ENCODE measurements at regions not wholly inside any gene's neighbourhood (a gene's known extent, or its start where the extent isn't known, plus 50 kb on each side); places are given as distances from the start of the nearest gene placed in this dataset.

DNA sequence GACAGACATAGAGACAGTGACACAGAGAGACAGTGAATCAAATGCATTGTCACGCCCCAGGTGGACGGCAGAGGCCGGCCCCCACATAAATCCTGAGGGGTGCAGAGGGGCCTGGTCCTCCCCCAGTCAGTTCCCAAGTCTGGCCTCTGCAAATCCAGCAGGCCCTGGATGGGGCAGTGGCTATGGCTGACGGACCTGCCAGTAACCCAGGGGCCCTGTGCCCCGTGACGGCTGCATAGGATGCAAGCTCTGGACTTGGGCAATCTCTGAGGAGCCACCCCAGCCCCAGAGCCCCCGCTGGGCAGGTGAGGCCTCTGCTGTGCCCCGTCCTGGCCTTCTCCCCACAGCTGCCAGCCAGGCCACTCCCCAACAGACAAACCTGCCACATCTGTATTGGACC lies 204.5 kb downstream of the BRD1 start:
- no peak for DNase-seq (ENCODE audit: low read depth)

DNA sequence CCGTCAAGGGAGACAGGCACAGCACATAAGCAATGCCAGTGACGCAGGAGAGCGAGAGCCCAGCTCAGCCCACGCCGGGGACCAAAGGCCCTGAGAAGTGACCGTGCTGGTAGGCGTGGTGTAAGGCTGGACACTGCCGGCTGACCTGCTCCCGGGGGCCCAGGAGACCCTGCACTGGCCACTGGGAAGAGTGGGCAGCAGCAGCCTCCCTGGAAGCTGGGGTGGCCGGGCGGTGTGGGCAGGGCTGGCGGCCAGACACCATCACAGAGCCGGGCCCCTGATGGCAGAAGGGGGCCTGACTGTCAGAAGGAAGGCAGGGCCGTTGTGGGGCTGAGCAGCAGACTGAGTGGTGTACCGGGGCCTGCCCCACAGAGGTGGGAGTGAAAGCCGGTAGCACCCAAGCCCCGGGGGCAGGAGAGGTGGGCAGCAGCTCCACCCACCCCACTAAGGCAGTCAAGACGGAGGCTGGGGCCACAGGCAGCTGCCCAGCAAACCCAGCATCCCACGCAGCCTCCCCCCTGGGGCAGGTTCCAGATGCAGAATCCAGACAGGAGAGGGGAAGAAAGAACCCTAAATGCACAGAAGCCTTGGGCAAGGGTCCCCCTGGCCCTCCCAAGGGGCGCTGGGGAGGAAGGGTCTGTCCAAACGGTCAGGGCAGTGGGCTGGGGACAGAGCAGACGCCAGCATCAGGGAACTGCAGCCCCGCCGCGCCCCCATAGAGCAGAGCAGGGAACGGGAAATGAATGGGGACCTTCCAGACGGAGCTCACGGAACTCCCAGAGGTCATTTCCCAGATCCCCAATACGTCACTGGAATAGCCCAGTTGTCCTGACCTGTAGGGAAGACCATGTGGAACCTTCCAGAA lies 205.2 kb downstream of the BRD1 start:
- DNase-seq (ENCODE audit: low read depth), result no peak

DNA sequence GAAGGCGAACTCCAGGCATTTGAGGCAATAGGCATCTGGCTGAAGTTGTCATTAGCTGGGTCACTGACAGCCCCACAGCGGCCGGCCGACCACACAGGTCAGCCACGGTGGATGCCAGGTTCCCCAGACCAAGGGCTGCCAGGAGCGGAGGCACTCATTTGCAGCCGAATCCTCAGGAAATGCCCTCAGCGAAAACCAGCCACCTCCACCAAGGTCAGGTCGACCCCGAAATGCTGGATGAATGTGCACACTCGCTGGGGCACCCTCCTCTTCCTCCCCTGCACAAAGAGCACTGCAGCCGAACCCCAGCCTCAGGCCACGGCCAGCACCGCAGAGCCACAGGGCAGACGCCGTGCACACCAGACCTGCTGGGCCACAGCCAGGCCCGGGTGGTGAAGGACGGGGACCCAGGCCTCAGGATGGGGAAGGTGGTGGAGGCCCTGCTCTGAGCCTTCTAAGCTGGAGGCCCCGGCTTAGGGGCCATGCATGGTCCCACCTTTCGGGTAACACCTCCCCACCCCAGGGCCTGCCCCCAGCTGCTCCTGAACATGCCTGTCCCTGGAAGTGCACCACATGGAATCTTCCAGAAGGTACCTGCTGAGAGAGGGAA lies 206.0 kb downstream of the BRD1 start:
- DNase-seq (ENCODE audit: low read depth), result no peak

DNA sequence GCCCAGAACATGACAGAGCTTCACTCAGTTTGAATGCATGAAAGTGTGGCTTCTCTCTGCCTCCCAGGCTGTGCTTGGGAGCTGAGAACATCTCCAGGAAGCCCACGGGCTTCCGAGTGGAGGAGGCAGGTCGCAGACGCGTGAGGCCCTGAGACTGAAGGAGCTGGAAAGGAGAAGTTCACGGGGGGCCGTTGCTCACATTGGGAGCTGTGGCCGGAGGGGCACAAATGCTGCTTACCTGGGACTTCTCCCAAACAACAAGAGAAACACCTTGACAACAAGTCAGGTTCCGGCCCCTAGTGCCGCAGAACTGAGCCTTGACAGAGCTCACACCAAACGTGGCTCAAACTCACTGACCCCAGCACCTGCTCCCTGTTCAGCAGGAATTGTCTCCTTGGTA lies 207.0 kb downstream of the BRD1 start:
- DNase-seq (ENCODE audit: low read depth), result no peak

DNA sequence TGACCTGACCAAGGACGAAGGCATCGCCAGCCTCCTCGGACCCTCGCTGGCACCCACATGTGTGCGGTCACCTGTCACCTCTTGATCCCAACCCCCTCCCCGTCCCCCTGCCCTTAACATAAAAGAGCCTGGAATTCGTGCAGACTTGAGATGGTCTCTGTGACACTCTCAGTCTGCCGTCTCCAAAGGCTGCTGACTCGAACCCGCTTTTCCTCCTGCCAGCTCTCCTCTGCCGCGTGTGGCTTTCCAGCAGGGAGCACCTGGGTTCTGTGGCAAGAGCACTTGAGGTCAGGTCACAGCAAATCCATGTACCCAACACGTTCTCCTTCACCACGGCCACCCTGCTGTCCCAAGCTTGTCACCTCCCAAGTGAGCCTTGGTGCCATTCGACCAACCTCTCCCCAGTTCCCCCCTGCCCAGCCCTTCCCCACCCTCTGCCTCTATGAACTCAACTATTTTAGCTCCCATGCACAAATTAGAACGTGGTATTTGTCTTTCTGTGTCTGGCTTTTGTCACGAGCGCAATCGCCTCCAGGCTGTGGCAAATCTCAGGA lies 207.6 kb downstream of the BRD1 start:
- DNase-seq (ENCODE audit: low read depth), result no peak

DNA sequence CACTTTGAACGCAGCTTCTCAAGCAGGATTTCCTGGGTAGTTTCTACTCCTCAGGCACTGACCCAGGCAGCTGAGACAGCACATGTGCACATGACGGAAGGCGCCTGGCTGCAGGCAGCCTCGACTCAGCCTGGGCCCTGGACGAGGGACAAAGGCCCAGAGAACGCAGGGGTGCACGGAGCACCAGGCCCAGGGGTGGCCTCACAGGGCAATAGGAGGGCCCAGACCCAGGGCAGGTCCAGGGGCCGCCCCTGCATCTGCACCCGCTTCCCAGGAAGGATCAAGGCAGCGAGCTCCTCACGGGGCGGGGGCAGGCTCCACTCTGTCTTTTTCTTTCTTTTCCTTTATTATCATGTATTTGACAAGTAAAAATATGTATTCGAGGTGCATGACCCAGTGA lies 208.4 kb downstream of the BRD1 start:
- no peak for DNase-seq (ENCODE audit: low read depth)

DNA sequence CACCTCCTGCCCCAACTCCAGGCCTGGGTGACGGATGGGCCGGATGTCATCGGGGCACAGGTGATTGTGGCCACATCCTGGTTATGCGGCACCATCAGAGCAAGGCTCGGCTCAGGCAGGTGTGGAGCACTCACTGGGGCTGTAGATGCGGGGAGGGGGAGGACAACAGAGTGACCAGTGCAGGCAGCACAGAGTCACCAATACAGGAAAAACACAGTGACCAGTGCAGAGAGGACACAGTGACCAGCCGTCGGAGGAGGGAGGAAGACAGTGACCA lies 209.1 kb downstream of the BRD1 start:
- no peak for DNase-seq (ENCODE audit: low read depth)

DNA sequence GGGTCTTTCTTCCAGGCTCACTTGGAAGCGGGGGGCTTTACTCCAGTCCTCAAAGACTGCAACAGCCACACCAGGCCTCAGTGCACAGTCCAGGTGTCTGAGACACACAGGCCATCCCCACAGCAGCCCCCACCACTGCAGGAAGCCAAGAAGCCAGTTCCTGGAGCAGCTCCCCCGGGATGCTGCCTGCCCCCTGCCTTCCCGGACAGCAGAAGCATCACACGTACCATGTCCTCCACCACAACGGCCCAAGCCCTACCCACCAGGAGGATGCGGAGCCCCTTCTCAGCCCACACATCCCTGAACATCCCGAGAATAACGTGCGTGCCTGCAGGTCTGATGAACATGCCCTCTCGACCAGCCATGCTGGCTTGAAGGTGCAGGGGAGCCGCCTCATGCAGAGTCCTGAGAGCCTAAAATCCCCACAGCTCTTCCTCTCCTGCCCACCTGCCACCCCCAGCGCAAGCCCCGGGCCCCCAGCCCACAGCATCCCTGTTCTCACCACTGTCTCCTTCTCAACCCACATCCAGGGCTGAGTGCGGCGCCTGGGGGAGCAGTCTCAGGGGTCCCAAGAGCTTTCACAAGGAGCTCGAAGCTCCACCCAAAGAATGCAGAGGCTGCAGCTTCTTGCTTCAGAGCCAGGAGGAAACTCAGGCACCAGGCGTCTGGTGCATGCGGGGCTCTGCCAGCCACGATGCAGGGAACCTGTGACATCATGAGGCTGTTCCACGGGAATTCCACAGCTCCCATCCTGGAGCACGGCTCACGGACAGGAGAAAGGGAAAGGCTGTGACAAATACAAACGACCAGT lies 209.6 kb downstream of the BRD1 start:
- no peak for DNase-seq (ENCODE audit: low read depth)

DNA sequence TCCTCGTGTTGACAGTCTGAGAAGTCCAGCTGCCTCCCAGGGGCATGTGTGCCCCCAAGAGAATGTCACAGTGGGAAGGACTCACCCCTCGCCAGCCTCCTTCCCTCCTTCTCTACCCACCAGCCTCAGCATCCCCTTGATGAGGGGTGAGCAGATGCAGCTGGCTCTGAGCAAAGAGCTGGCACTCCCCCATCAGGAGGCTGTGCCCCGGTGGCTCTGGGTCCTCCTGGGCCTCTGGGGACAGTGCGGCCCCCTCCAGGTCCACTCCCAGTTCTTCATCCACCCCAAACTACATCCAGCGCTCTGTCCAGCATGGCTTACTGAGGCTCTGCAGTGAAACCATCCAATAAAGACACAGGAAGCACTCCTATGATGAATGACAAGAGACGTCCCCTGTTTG lies 210.4 kb downstream of the BRD1 start:
- DNase-seq (ENCODE audit: low read depth), result no peak

DNA sequence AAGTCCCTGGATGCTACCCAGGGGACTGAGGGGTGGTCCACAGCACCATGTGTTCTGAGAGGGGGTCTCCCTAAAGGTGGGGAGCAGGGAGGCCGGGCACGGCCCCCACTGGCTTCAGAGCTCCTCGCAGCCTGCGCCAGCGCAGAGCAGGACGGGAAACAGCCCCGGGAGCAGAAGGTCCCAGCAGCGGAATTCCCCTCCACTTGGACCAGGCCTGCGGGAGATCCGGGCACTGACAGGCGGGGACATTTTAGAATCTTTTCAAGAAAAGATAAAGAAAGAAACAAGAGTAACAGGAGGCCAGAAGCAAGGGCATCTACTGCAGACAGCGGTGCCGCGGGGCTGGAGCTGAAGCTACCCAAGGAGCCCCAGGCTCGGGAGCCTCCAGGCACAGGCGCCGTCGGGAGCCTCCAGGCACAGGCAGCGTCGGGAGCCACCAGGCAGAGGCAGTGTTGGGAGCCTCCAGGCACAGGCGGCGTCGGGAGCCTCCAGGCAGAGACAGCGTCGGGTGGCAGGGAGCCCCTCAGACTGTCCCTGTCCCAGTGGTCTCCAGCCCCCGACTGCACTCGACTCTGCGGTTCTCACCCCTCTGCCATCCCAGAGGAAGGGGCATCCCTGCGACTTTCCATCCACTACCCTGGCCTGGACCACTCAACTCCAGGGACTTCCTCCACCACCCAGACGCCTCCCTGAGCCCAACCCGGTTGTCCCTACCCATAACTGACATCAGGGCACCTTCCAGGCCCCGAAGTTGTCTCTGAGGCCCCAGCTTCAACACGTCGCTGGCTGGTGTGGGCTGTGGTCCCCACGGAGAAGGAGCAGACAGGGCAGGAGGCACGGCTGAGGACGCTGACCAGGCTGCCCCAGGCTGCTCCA lies 211.1 kb downstream of the BRD1 start:
- no peak for DNase-seq (ENCODE audit: low read depth)

DNA sequence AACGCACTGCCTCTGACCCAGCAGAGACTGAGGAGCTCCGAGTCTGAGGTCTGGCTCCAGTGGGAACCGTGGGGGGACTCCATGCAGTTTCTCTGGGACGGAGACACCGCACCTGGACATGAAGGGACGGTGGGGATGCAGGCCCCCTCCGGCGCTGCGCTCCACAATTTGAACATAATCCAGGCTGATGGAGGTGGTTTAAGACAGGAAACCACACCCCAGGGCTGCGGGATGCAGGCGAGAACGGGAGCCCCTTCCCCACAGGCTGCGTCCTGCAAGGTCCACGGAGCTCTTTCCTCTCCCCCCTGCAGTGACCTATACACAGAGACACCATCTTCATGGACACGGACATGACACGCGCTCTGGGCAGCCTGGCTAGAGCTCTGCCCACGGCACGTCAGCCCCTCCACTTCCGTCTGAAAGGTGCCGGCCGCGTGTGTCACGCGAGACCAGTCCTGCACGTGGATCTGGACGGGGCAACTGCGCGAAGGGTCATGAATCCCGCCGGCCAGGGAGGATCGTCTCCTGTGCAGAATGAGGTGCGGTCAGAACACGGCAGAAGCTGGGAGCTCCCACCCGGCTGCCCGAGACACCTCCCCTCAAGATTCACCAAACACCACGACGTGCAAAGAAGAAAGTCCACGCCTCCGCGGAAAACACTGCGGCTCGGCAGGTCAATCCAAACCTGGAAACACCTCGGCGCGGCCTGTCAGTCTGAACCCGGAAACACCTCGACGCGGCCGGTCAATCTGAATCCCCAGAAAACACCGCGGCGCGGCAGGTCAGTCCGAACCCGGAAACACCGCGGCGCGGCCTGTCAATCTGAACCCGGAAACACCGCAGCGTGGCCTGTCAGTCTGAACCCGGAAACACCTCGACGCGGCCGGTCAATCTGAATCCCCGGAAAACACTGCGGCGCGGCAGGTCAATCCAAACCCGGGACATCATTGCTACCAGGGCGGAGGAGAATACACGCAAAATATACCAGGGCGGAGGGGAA lies 212.4 kb downstream of the BRD1 start:
- no peak for DNase-seq (ENCODE audit: low read depth)

DNA sequence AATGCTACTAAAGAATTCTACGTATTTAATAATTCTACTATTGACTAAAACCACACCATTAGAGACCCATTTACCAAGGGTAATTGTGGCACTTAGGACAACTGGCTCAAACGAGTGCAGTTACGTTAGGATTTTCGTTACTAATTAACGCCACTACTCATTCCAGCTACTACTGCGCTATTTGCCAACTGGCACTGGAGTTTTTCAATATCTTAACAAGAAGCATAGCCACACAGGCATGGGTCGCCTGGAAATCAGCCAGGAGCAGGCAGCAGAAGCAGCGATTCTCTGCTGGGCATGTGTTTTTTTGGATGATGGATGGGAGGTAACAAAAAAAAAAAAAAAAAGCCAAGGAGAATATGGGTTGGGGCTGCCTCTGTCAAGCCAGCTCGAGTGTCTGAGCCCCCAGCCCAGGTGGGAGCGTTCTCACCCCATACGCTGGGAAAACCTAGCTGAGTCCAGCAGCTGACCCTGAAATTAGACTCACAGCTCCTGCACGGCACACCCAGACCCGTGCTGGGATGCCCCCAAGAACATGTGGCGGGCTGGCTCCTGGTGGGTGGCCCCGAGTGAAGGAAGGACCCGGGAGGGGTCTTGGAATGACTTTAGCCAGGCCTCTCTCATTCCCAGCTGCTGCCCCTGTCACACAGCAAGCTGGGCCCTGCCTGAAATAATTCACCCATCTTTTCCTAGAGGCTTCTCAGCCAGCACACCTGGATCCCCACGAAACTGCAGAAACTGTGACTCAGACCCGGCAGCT lies 214.0 kb downstream of the BRD1 start:
- DNase-seq (ENCODE audit: low read depth), result no peak

DNA sequence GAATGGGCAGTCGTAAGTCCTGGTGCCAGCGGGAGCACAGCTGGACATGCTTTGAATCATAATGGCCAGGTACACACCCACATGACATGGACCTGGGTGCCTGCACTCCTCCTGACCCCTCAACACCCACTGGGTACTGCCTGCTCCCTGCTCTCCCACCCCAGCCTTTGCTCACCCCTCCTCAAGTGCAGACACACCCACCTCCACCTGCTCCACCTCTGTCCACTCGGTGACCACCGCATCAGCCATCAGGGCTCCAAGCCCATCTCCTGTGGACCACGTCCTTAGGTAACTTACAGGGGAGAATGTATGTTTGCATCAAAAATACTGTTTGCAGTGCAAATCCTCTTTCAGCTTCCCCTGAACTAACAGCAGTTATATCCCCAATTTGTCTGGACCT lies 214.6 kb downstream of the BRD1 start:
- DNase-seq (ENCODE audit: low read depth), result no peak

DNA sequence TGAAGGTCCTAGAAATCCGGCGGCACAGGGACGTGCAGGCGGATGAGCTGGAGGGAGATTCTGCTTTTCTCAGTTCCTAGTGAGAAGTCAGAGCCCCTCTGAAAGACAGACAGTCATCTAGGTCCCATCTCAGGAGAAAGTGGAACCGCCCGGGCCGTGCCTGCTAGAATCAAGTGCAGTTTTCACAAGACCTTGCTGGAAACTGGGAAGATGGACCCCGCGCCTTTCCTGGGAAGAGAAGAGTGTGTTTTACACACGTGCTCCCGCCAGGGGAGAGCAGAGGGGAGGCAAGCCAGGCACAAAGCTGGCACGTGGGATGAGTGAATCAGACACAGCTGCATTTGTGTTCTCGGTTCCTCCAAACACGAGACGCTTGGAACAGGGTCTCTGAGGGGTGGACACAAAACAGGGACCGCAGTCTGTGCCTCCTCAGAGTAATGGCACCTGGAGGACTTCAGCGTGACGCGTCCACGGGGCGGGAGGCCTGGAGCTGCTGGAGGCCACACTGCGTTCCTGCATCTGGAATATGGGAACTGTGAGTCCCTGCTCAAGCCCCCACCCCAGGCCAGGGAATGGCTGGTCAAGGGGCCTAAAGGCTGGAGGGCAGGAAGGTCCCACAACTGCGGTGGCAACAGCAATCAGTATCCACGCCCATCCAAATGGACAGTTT lies 218.3 kb downstream of the BRD1 start:
- DNase-seq (ENCODE audit: low read depth), result no peak

DNA sequence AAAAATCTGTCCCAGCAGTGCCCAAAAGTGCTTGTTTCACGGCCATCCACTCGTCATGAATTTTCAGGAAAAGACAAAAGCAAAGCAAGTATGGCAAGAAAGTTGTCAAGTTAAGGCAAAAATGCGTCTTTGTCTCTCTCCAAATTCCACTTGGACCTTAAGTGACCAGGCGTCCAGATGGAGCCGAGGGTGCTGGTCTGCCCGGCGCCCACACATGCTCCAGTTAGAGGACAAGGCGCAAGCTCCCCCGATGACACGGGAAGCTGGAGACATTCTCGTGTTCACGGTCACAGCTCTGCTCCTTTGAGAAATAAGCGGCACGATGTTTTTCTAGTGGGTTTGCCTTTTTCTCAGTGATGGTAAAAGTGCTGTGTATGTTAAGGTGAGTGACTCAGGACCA lies 219.0 kb downstream of the BRD1 start:
- DNase-seq (ENCODE audit: low read depth), result no peak

DNA sequence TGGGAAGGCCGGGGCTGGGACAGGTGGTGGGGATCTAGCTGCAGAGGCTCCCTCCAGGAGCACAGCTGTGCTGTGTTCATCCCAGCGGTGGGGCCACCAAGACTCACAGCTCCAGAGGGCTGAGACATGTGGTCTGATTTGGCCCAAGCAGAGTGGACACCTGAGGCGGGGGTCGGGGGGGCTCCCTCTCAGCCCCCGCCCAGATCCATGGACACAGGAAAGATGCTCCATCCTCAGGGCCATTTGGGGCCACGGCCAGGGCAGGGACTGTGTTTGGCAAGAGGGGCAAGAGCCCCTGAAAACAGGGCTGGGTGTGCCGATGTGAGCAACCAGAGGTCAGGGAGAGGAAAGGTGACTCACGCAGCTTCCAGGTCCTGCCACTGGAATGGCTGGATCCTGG lies 219.4 kb downstream of the BRD1 start:
- DNase-seq (ENCODE audit: low read depth), result no peak

DNA sequence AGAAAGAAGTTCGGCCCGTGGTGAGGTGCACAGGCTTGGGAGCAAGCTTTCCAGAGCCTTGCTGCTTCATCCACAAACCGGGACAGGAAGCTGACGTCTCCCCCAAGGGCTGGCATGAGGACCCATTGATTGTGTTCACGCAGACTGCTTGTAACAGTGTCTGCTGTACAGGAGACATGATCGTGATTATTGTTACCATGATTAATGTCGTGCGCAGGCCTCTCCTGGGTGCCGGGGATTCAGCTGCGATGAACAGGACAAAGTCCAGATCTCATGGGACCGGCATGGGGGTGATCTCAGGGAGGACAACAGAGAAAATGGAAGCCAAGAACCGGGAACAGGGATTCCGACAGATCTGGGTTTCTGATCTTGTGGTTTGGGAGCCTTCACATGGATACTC lies 219.9 kb downstream of the BRD1 start:
- DNase-seq (ENCODE audit: low read depth), result no peak

DNA sequence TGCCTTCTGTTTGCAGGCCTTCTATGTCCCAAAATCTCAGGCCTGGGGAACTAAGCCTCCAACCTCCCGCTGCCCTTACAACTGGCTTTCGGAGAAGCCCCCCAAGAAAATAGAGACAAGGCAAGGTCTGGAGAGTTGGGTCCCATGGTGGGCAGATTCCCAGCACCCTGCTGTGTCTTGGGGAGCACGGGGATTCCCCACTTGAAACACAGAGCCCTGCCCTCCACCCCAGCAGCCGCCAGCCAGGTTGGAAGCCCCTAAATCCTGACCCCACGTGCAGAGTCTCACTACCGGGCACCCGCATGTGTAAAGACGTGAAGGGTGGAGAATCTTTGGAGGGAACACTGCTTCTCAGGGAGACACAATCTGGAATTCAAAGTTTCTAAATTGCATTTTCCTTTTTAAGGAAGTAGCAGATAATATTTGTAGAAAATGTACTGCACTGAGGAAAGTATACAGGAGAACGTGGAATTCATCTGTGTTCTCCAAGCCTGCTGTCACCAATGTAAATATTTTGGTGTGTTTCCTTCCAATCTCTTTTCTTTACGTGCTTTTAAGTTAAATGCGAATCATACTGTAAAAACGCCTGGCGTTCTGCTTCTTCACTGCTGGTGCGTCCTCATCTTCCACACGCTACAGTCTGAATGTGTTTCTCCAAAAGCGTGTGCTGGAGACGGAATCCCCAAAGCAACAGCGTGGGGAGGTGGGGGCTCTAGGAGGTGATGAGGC lies 220.9 kb downstream of the BRD1 start:
- DNase-seq (ENCODE audit: low read depth), result no peak

Measured in HS-5 (cell line).